GM12892 (cell line): ENCODE measurements at regions not wholly inside any gene's neighbourhood (a gene's known extent, or its start where the extent isn't known, plus 50 kb on each side); places are given as distances from the start of the nearest gene placed in this dataset.

ENCODE experiments used
- POLR2A ChIP-seq: IDR thresholded peaks from 2 replicates; pipeline ENCODE4 v1.6.1; 2011; ENCODE audit warnings: low read depth, low read length, control low read depth
- POLR2AphosphoS5 ChIP-seq: IDR thresholded peaks from 2 replicates; pipeline ENCODE4 v1.6.1; 2011; ENCODE audit warnings: low read depth, low read length, control low read depth
- TAF1 ChIP-seq: IDR thresholded peaks from 2 replicates; pipeline ENCODE4 v1.6.1; 2011; ENCODE audit warnings: low read depth, mild to moderate bottlenecking, control low read depth, low read length, borderline replicate concordance

DNA sequence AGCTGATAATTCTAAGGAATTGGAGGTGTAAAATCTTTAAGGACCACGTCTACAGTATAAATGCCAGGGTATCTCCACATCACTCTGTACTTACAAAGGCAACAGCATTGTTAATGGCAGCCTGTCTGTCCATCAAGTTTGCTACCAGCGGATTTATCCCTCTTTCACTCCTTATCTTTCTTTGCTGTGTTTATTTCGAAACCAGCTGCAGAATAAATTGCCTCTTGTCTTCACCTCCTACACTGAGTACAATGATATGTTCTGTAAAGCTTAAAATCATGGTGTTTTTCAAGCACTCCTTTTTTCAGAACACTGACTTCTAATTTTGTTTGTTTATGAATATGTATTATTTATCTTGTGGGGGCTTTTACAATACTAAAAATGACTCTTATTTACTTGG lies 1088.1 kb downstream of the NR2F1-AS1 start:
- no peak for TF ChIP-seq TAF1
- no peak for TF ChIP-seq POLR2A
- TF ChIP-seq POLR2AphosphoS5 = no peak
